Lower leg skin (tissue), 3 donors: ENCODE measurements at regions not wholly inside any gene's neighbourhood (a gene's known extent, or its start where the extent isn't known, plus 50 kb on each side); places are given as distances from the start of the nearest gene placed in this dataset.

Source experiments
- POLR2A ChIP-seq, 2 donors: fragments of 450-650 bp; IDR thresholded peaks; one replicate each; pipeline ENCODE4 v1.6.1; 2016 to 2017; ENCODE audit warnings: antibody characterized with exemption in 2 of 2, mild to moderate bottlenecking in 1 of 2, moderate library complexity in 1 of 2
- TF ChIP-seq, protein P1 (sequence below), 3 donors: fragments of 450-650 bp; IDR thresholded peaks; one replicate each; pipeline ENCODE4 v1.5.1; 2016; ENCODE audit warnings: antibody characterized with exemption in 3 of 3, mild to moderate bottlenecking in 3 of 3, moderate library complexity in 2 of 3

DNA sequence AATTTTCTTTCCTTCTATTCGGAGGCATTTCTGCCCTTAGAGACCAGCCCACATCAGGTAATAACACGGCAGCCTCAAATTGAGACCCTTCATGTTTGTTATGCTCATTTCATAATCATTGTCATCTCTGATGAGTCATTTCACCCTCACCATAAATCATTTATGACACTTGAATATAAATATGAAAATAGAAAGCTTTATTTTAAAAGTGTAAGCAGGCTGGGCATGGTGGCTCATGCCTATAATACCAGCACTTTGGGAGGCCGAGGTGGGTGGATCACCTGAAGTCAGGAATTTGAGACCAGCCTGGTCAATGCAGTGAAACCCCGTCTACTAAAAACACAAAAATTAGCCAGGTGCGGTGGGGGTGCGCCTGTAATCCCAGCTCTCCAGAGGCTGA is 57.4 kb upstream of the EGFR start:
- TF ChIP-seq, protein P1, sequence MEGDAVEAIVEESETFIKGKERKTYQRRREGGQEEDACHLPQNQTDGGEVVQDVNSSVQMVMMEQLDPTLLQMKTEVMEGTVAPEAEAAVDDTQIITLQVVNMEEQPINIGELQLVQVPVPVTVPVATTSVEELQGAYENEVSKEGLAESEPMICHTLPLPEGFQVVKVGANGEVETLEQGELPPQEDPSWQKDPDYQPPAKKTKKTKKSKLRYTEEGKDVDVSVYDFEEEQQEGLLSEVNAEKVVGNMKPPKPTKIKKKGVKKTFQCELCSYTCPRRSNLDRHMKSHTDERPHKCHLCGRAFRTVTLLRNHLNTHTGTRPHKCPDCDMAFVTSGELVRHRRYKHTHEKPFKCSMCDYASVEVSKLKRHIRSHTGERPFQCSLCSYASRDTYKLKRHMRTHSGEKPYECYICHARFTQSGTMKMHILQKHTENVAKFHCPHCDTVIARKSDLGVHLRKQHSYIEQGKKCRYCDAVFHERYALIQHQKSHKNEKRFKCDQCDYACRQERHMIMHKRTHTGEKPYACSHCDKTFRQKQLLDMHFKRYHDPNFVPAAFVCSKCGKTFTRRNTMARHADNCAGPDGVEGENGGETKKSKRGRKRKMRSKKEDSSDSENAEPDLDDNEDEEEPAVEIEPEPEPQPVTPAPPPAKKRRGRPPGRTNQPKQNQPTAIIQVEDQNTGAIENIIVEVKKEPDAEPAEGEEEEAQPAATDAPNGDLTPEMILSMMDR (IDR thresholded peaks at IDR 0.05), result no peak
- no peak for TF ChIP-seq POLR2A (IDR thresholded peaks at IDR 0.05)
